Hepatic stellate cell (primary cell): ENCODE measurements at regions not wholly inside any gene's neighbourhood (a gene's known extent, or its start where the extent isn't known, plus 50 kb on each side); places are given as distances from the start of the nearest gene placed in this dataset.

ENCODE experiments used
- DNase-seq: peaks from one replicate; pipeline ENCODE4 v3.0.0; 2011; ENCODE audit warnings: low spot score

GRCh38 chr5:103498800-103499551 lies 63.6 kb downstream of the NUDT12 start:
- DNase-seq: no peak

DNA sequence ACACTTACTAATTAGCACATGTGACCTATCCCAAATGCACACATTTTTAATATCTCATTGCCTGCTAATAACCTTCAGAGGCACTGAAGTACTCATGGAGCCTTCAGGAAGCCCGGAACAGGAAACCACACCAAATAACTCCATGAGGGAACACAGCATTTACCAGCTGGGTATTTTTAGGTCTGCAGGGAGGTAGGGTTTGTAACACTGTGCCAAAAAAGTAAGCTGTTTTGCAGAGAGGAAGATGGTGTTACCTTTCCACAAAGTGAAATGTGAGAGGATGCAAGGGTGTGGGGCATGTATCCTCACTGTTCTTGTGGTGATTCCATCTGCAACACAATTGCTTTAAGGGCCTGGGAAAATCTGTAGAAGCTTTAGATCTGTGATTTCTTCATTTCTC lies 64.4 kb downstream of the NUDT12 start:
- DNase-seq: no peak

- no peak for DNase-seq
These were observed 64.8 kb downstream of the NUDT12 start for GRCh38 chr5:103497781-103498180.

- DNase-seq: no peak
These were observed 72.4 kb downstream of the NUDT12 start for GRCh38 chr5:103490030-103490739.

GRCh38 chr5:103489307-103489706 lies 73.3 kb downstream of the NUDT12 start:
- no peak for DNase-seq

GRCh38 chr5:103487822-103488493 lies 74.6 kb downstream of the NUDT12 start:
- no peak for DNase-seq

GRCh38 chr5:103487218-103487617 lies 75.4 kb downstream of the NUDT12 start:
- DNase-seq: peak; percentile 5

GRCh38 chr5:103486739-103487138 lies 75.8 kb downstream of the NUDT12 start:
- no peak for DNase-seq

DNA sequence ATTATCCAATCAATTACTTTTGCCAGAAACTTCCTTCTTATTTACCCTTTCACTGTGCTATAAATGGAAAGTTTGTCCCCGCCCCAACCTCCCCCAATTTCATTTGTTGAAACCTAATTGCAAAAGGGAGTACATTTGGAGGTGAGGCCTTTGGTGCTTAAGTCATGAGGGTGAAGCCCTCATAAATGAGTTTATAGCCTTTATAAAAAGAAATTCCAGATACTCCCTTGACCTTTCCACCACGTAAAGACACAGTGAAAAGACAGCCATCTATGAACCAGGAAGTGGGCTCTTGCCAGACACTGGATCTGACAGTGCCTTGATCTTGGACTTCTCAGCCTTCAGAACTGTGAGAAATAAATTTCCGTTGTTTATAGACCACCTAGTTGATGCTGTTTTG lies 82.3 kb downstream of the NUDT12 start:
- DNase-seq: no peak

- no peak for DNase-seq
These were observed 84.9 kb downstream of the NUDT12 start for GRCh38 chr5:103477678-103478077.

GRCh38 chr5:103476811-103477210 lies 85.8 kb downstream of the NUDT12 start:
- DNase-seq: no peak

- no peak for DNase-seq
These were observed 86.9 kb downstream of the NUDT12 start for GRCh38 chr5:103475629-103476240.

DNA sequence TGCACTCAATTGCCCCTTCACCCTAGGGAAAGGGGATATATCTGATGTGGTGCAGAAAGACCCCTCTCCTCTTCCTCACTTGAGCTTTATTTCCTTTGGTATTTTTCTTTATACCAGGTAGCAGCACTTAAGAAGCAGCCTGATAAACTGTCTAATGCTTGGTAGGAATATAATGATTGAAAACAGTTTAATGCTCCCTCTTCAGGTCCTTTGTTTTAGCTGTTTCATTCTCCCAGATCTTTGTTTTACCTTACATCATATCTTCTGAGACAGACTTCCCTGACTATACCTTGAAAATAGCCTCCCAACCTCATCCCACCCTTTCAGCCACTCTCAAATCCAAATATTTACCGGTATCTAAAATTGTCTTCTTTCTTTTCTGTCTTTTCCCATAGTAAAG lies 87.9 kb downstream of the NUDT12 start:
- DNase-seq: no peak

- DNase-seq: no peak
These were observed 88.9 kb downstream of the NUDT12 start for GRCh38 chr5:103473725-103474124.

DNA sequence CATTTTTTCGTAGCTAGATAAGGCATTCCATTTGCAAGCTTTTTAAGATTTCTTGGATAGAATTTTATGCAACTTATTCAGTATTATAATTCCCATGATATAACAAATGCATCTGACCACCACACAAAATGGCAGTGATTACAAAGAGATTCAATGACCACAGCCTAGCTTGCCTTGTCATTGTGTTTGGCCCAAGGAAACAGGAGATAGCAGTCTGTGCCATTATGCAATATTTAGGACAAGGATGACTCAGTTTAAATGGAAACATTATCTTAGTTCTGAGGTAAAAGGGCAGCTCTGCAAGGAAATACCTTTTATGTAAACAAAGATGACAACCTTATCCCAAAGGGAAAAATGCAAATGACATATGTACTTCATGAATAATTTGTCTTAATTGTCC lies 89.8 kb downstream of the NUDT12 start:
- DNase-seq: no peak

DNA sequence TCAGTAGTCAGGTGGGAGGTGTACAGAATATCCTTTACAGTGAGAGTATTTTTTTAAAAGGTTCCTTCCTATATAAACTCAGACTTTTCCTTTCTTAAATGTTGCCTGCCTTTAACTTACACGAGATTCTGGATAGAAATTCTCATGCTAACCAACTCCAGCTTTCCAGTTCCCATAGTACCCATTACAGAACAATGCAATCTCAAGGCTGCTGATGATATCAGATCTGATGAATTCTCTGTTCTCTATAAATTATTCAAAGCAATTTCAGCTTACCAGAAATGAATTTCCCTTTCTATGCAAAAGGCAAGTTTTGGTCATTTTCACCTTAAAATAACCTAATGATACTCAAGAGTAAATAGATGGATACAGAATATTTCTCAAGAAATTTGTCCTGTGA lies 90.3 kb downstream of the NUDT12 start:
- DNase-seq: no peak

DNA sequence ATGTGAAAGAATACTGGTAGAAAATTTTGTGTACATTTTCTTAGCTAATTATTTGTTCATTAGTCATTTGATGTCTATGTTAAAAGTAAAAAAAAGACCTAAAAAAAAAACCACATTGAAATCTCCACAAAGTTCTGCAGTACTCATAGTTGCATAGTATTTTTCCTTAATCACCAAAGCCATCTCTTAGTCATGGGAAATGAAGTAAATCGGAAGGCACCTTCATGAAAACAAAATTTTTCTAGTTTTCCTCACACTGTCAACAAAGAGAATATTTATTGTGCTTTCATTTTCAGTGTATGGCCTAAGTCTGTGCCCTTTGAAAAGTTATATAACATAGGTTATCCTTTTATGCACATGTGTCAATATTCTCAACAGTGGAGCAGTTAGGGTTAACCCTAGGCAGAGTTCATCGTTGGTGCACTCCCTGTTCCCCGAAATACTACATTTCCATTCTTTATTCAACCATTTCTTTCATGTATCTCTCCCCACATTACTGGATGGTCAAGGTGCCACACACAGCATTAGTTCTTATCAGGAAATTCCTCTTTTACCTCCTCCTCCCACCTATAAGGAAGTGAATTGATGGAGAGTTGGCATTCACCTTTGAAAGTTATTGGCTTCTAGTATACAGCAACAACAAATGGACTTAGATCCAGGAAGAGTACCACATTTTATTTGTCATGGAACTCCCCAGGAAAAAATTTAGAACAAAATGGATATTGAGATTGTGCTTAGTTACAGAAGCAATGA lies 93.1 kb downstream of the NUDT12 start:
- DNase-seq: no peak

DNA sequence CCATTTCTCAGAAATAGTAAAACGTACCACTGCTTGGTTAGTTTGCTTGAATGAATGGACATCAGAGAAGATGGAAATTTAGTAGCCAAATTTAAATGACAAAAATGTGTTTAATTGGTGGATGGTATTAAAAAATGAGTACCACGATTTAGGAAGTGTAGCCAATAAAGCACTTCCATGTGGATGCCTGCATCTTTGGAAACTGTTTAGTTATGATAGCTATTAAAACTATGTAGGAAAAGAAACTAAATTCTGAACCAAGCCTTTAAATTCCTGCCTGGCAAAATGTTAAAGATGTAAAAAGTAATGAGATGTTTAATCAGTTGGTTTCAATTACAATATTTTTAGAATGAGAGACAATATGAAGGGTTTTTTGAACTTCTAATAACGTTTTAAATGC lies 94.8 kb downstream of the NUDT12 start:
- no peak for DNase-seq

- DNase-seq: no peak
These were observed 96.1 kb downstream of the NUDT12 start for GRCh38 chr5:103466495-103466894.

DNA sequence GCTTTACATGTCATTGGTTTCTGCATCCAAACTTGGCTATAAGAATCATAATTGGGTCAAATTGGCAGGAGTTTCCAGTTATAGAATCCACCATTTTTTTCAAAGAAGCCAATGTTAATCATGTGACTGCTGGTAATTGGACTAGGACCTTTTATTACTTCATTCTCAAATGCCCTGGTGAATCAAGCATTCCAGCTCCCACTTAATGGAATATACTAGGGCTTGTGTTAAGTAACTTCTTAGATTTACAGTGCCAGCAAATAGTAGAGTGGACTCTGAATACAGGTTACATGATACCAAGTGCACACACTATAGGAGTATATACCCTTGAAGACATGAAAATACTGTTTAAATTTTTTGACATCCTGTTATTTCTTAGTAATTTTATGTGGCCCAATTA lies 96.7 kb downstream of the NUDT12 start:
- no peak for DNase-seq

DNA sequence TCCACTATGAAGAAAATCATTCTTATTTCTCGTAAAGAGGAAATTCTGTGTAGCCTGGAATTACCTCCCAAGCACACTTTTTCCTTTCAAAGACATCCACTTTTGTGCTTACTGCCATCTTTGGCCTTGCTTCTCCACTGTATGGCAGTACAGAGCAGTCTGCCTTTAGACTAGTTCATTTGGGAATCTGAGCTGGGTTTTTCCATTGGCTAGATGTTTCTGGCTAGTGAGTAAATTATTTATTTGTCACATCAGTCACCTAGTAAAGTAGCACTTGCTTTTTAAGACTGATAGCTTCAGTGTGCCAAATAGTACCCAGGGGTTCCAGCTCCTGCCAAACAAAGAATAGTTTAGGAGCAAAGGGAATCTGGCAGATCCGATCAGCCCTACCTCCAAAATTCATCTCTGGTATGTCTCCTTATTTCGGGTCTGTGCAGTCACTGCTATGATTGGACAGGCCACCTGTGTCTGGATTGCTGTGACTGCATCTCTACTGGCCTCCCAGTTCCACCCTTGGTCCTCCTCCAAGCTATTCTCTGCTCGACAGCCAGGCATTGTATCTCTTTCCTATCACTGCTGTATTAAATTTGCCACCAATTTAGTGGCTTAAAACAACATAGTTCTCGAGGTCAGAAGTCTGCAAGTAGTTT lies 97.6 kb downstream of the NUDT12 start:
- DNase-seq: no peak

GRCh38 chr5:103463261-103463660 lies 99.3 kb downstream of the NUDT12 start:
- no peak for DNase-seq
